ENCODE measurements at regions not wholly inside any gene's neighbourhood (a gene's known extent, or its start where the extent isn't known, plus 50 kb on each side); places are given as distances from the start of the nearest gene placed in this dataset.

GRCh38 chr20:51267679-51268078, 244.8 kb upstream of the KCNG1 start:
- no peak for DNase-seq (ENCODE audit: low spot score)

DNA sequence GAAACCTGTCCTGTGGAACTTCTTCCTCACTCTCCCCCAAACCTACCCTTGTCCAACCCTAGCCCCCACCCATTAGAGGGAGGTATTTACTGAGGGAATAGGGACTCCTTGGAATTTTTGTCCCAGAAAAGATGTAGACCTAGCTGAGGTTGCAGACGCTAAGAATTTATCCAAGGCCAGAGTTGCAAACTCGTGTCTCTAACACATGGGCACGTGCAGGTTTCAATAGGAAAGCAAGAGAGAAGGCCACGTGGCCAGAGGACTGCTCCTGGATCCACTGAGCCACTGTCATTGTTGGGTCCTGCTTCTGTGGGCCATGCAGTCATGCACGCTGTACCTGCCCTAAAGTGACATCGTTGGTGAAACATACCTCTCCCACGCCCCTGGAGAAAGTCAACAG, 243.4 kb upstream of the KCNG1 start:
- no peak for DNase-seq (ENCODE audit: low spot score)

DNA sequence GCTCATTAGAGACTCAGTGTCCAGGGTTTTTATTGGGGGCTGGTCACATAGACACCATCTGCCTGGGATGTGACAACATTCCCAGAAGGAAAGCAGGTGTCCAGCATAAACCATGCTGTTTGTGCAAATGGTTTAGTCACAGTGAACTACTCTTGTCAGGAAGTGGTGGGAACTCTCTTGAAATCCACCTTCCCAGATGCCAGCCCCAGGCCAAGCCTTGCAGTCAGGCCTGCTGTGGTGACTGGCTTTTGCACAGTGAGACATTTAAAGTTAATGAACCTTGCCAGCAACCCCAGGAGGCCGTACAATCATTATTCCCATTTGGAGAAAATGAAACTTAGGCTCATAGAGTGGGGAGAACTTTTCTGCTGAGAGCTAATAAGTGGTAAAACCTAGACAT, 242.5 kb upstream of the KCNG1 start:
- no peak for DNase-seq (ENCODE audit: low spot score)

DNA sequence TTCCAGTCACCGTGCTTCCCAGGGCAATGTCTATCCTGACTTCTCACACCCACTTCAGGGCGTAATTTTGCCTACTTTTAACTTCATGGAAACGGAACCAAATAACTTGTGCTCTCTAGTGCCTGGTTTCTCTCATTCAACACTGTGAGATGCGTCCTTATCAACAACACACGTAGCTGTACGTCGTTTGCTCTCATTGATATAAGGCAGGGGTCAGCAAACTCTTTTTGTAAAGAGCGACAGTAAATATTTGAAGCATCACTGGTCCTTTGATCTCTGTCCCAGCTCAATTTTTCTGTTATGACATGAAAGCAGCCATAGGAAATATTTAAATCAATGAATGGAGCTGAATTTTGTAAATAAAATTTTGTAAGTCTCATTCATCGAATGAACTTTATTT, 239.3 kb upstream of the KCNG1 start:
- DNase-seq (ENCODE audit: low spot score) = no peak

GRCh38 chr20:51259455-51259854, 236.5 kb upstream of the KCNG1 start:
- DNase-seq (ENCODE audit: low spot score) = no peak

DNA sequence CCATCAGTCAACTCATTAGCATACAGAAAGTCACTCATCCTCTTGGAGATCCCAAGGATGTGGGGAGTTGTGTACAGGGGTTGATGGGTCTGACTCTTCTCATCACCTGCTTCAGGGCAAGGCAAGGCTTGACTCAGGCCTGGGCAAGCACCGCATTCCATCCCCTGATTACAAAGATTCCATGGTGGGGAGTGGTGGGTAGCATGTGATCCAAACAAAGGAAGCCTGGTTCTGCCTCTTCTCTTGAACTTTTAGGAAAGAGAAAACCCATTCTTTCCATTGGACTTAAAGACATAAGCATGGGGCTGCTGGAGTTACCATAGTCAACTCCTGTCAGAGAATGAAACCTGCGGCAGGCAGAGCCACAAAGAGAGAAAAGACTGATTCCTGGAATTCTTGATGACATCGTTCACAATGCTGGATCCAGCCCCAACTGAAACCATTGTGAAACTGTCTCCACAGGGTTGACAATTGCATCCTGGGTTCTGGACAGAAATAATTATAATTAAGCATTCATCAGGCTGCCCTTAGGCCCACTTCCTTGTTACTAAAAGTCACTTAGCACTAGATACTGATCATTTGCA, 235.8 kb upstream of the KCNG1 start:
- no peak for DNase-seq (ENCODE audit: low spot score)

DNA sequence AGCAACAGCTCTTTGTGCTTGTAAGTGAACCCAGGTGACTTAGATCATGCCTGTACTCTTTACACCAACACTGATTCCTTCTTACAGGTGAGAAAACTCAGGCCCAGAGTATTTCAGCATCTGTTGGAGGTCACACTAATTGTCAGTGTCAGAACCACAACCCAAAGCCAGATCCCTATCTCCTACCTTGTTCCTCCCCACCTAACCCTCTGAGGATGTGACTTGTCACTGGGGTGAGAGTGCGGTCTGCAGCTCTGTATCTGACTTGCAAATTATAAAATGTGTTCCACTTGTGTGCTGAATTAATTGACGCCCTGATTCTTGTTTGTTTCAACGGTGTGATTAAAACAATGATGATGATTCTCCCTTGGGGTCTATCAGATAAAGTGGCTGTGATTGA, 232.5 kb upstream of the KCNG1 start:
- DNase-seq (ENCODE audit: low spot score) = no peak

GRCh38 chr20:51253280-51253679, 230.4 kb upstream of the KCNG1 start:
- DNase-seq (ENCODE audit: low spot score) = no peak

DNA sequence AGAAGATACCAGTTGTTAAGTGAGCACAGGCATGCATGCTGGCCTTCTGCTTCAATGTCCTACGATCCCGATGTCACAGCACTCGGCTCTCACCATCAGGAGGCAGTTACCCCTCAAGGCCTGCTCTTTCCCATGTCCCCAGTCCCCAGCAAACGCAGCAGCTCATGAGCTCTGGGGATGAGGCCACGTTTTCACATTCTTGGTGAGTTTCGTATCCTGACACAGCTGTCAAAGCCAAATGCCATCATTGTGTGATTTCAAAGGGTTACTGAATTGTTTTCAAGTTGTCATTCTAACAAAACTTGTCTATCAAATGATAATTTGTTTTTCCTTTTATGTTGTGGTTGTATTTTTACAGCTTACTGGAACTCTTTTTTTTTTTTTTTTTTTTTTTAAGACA, 226.9 kb upstream of the KCNG1 start:
- no peak for DNase-seq (ENCODE audit: low spot score)

DNA sequence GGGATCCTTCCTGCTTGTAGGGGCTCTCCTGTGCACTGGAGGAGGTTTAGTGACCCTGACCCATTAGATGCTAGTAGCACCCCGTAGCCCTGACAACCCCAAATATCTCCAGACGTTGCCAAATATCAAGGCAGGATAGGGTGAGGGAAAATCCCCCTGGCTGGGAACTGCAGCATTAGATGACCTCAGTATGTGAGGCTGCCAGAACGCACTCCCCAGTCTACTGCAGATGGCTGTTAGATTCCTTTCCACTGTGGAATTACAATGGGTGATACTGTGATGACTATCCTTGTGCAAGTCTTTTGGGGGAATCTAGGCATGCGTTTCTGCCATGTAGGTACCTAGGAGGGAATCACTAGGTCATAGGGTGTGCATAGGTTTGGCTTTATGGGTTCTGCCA, 226.3 kb upstream of the KCNG1 start:
- no peak for DNase-seq (ENCODE audit: low spot score)

GRCh38 chr20:51244466-51244865, 221.6 kb upstream of the KCNG1 start:
- DNase-seq (ENCODE audit: low spot score) = no peak

DNA sequence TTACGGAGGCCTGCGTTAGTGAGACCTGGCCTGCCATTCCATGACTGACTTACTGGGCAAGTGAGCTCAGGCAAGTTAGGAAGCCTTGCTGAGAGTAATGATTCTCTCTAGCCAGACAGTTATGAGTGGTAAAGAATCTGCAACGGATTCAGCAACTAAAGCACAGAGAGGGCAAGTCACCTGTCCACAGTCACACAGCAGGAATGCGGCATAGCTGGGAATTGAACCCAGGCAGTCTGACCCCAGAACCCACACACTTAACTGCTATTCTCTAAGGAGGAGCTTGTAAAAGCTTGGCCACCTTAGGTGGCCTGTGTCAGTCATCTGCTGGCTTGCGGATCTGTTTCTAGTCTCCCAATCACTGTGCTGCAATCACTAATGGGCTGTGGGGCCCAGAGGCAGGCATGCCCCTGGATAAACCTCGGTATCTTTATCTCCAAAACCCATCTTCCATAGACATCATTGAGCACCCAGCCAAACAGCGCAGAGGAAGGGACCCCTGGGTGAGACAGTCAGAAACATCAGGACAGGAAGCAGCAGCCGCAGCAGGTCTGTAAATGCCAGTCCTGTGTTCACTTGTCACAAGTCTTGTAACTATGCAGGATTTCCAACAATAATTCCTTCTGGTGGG, 215.9 kb upstream of the KCNG1 start:
- DNase-seq (ENCODE audit: low spot score) = no peak

DNA sequence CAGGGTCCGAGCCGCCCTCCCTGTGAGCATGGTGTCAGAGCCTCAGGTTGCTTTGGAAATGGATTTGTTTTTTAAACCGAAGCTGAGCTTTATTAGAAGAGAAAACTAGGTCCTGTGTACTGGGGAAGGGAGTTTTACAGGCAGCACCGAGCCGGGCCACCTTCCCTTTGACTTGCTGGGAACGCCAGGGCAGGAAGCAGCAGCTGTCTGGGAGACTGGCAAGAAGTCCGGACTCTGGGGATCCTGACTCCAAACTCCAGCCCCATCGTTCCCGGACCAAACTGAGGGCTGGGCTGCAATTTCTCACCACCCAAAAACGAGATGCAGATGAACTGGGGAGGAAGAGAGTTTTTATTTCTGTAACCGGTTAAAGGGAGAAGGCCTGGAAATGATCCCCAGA, 214.9 kb upstream of the KCNG1 start:
- DNase-seq (ENCODE audit: low spot score) = no peak

DNA sequence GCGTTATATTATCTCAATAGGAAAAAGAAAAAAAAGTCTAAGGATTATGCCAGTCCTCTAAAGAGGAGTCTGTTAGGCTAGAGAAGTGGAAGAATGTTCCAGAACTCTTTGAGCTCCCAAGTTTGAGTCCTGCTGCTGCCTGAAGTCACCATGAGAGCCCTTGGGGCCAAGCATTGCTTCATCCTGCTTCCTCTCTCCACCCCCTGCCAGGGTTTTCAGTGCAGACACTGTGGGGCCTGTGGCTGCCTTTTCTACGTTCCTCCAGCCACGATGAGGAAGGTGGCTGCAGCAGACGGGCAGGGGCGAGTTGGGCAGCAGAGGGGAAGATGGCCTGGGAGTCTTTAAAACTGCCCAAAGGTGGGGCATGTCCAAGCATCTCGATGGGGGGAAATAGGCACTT, 214.4 kb upstream of the KCNG1 start:
- no peak for DNase-seq (ENCODE audit: low spot score)

GRCh38 chr20:51236421-51236820, 213.5 kb upstream of the KCNG1 start:
- no peak for DNase-seq (ENCODE audit: low spot score)

DNA sequence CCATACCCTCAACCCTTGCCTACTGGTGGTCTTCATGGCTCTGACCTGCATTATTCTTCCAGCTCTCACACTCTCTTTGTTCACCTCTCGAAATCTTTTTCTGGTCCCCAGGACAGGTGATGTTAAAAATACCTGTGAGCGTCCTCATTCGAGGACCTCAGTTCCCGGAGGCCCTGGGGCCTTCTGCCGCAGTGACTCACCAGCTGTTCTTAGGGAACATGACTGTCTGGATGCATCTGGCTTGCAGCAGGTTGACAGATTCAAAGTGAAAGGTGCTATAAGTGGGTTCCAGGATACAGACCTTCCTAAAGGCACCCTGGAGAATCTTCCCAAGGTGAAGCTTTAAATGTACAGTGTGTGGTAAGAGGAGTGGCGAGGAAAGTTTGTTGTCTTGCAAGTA, 210.4 kb upstream of the KCNG1 start:
- DNase-seq (ENCODE audit: low spot score) = no peak

DNA sequence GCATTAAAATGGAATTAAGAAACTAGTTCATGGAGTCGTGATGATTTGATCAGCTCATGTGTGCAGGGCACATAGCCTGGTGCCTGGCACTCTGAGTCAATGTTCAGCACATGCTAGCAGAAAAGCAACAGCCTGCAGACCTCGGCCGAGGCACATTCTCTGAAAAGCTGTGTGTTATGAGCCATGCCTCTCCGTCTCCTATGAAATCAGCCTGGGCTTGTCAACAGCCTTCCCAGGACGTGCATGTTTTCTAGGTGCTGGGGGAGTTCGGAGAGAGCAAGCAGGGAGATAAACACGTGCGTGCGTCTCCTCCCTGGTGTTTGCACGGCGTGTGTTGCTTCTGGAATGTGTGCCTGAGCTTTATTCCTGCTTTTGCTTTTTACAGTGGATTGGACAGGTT, 207.8 kb upstream of the KCNG1 start:
- no peak for DNase-seq (ENCODE audit: low spot score)

DNA sequence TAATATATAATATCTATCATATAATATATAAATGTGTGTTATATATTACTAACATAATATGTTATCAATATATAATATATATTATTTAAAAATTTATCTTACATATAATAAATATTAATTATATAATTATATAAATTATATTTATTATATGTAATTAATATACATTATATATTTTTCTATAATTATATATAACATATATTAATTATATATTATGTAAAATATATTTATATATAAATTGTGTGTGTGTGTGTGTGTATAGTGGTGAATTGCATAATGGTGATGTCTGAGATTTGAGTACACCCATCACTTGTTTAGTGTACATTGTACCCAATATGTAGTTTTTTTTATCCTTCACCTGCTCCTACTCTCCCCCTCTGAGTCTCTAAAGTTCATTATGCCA, 205.9 kb upstream of the KCNG1 start:
- no peak for DNase-seq (ENCODE audit: low spot score)

- no peak for DNase-seq (ENCODE audit: low spot score)
Observed at GRCh38 chr20:51227744-51228143, 204.8 kb upstream of the KCNG1 start.

DNA sequence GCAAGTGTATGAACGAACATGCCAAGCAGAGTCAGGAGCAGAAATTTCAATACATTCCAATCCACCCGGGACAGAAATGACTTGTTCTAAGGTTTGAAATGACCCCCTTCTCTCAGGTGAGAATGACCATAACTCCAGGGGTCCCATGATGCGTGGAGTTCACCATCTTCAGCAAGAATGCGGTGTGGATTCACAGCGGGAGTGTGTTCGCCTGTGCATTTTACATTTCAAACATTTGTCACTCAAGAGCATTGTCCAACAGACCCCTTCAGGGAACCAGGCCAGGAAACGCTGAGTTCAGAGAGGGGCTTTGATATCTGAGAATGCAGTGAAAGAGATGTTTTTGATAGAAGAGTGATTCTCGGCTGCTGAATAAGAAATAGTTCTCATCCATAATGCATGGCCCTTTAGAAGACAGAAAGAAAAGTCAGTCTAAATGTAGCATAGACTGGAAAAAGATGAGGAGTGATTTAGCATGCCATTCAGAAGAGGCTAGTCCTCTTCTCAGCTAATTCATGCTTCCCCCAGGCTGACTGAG, 200.3 kb upstream of the KCNG1 start:
- no peak for DNase-seq (ENCODE audit: low spot score)

GRCh38 chr20:51221791-51222408, 199.0 kb upstream of the KCNG1 start:
- DNase-seq (ENCODE audit: low spot score) = no peak

- no peak for DNase-seq (ENCODE audit: low spot score)
Observed at GRCh38 chr20:51221103-51221502, 198.2 kb upstream of the KCNG1 start.

DNA sequence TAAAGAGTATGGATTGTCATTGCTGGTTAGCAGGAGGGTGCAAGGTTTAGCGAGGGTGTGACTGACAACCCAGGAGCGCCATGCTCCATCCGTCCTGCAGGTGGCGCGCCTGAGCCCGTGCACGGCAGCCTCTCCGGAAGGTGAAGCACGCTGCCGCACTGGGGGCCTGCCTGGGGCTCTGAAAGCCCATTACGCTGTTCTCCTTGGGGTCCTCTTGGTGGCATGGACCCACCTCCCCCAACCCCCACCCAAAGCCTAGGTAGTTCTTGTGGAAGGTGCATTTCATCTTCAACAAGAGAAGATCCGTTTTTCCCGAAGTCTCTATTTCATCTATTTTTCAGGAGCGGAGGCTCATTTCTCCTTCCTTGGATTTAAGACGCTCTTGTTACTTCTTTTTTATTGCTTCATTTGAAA, 197.4 kb upstream of the KCNG1 start:
- no peak for DNase-seq (ENCODE audit: low spot score)

All from SK-N-DZ (cell line).